Fibroblast of pulmonary artery (primary cell): ENCODE measurements at regions not wholly inside any gene's neighbourhood (a gene's known extent, or its start where the extent isn't known, plus 50 kb on each side); places are given as distances from the start of the nearest gene placed in this dataset.

Experiments
- DNase-seq: peaks from one replicate; pipeline ENCODE4 v3.0.0-alpha.2; 2010; ENCODE audit warnings: low read depth
- H3K4me3 ChIP-seq: replicated peaks from 2 replicates; pipeline ENCODE4 v1.5.1; 2011; ENCODE audit warnings: low read depth, mild to moderate bottlenecking, control low read depth, low read length, moderate library complexity
- CTCF ChIP-seq: IDR thresholded peaks from 2 replicates; pipeline ENCODE4 v1.5.1; 2011; ENCODE audit warnings: mild to moderate bottlenecking, control low read depth, low read length, inconsistent platforms; ENCODE audit errors: missing control alignments

- TF ChIP-seq CTCF: no peak
- no peak for DNase-seq
- H3K4me3 ChIP-seq: no peak overlapping the region
Measured at GRCh38 chr2:45123065-45123464, 113.8 kb upstream of the SIX2 start.

GRCh38 chr2:45121236-45121927, 112.1 kb upstream of the SIX2 start:
- no peak overlapping the region for H3K4me3 ChIP-seq
- TF ChIP-seq CTCF: no peak
- no peak for DNase-seq

GRCh38 chr2:45120546-45120945, 111.3 kb upstream of the SIX2 start:
- no peak for TF ChIP-seq CTCF
- H3K4me3 ChIP-seq: no peak overlapping the region
- no peak for DNase-seq

- peak; percentile 78 for DNase-seq
- H3K4me3 ChIP-seq: no peak overlapping the region
- no peak for TF ChIP-seq CTCF
Measured at GRCh38 chr2:45119855-45120254, 110.6 kb upstream of the SIX2 start.

- peak; percentile 62 for DNase-seq
- no peak overlapping the region for H3K4me3 ChIP-seq
- no peak for TF ChIP-seq CTCF
Measured at GRCh38 chr2:45119038-45119437, 109.8 kb upstream of the SIX2 start.

GRCh38 chr2:45117383-45117782, 108.1 kb upstream of the SIX2 start:
- TF ChIP-seq CTCF: no peak
- DNase-seq: no peak
- no peak overlapping the region for H3K4me3 ChIP-seq

GRCh38 chr2:45115181-45115580, 105.9 kb upstream of the SIX2 start:
- no peak overlapping the region for H3K4me3 ChIP-seq
- DNase-seq: no peak
- no peak for TF ChIP-seq CTCF
